ENCODE measurements at regions not wholly inside any gene's neighbourhood (a gene's known extent, or its start where the extent isn't known, plus 50 kb on each side); places are given as distances from the start of the nearest gene placed in this dataset.
"Not testable (repeated sequence)": the region's sequence is repeated elsewhere in the genome, so short reads cannot be mapped to it uniquely, and the experiment has no call there.

DNA sequence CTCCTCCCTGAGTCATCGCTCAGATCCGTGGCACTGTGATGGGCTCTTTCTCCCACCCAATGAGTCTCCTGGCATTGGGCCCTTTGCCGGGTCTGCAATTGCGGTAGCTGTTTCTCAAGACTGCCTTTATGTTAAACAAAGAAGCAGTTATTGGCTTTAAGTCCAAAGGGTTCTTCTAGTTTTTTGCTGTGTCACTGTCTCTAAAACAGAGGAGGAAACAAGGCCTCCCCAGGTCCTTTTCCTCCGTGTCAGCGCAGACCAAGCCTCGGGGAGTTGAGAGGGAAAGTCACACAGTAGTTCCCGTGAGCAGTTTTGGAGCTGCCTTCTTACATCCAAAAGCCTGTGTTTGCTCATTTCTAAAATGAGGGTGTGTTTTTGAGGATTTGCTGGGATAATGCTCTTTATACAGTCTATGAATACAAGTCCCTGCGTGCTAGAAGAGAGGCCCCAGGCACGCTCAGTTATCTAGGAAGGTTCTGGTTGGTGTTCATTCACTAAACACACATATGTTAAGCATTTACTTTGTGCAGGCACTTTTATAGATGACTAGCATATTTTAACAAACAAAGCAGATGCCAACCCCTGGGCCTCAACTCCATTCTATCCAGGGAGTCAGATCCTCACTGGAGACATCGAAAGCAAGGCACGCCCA lies 126.0 kb upstream of the PZP start:
- TF ChIP-seq, protein P1, sequence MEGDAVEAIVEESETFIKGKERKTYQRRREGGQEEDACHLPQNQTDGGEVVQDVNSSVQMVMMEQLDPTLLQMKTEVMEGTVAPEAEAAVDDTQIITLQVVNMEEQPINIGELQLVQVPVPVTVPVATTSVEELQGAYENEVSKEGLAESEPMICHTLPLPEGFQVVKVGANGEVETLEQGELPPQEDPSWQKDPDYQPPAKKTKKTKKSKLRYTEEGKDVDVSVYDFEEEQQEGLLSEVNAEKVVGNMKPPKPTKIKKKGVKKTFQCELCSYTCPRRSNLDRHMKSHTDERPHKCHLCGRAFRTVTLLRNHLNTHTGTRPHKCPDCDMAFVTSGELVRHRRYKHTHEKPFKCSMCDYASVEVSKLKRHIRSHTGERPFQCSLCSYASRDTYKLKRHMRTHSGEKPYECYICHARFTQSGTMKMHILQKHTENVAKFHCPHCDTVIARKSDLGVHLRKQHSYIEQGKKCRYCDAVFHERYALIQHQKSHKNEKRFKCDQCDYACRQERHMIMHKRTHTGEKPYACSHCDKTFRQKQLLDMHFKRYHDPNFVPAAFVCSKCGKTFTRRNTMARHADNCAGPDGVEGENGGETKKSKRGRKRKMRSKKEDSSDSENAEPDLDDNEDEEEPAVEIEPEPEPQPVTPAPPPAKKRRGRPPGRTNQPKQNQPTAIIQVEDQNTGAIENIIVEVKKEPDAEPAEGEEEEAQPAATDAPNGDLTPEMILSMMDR (IDR thresholded peaks at IDR 0.05; ENCODE audit: low read depth, low read length, missing control alignments): no peak
- no peak for DNase-seq (ENCODE audit: extremely low read depth, low read depth)
- no peak overlapping the region for H3K4me3 ChIP-seq (replicated peaks; ENCODE audit: low read depth, low read length)

DNA sequence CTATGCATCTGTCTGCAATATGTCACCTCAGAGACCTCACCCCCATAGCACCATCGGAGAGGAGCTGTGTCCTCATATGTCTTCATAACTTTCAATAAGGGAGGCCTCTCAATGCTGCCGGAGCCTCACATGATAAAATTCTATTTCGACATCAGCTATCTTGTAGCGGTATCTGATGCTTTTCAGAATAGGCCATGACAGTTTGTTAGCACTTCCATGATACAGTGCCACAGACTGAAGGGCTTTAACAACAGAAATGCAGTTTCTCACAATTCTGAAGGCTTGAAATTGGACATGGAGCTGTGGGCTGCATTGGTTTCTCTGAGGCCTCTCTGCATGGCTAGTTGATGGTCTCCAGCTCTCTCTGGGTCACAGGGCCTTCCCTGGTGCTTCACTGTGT lies 125.0 kb upstream of the PZP start:
- DNase-seq (ENCODE audit: extremely low read depth, low read depth): no peak
- H3K4me3 ChIP-seq (replicated peaks; ENCODE audit: low read depth, low read length): no peak overlapping the region
- TF ChIP-seq, protein P1 (IDR thresholded peaks at IDR 0.05; ENCODE audit: low read depth, low read length, missing control alignments): no peak

DNA sequence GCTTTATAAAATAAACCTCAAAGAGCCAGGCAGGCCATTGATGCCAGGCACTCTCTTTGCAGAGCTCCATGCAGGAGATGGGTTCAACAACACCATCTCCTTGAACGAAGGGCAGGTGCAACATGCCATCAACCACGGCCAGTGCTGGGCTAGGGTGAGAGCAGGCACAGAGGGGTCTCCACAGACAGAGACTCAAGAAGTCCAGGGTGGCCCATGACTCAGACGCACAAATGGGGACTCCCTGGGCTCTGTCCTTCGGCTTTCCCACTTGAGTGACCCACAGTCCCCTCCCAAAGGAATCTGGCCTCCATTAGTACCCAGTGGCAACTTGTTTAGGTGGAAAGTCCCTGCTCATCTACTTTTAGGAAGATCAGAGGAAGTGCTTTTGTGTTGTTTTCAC lies 124.4 kb upstream of the PZP start:
- no peak for DNase-seq (ENCODE audit: extremely low read depth, low read depth)
- TF ChIP-seq, protein P1 (IDR thresholded peaks at IDR 0.05; ENCODE audit: low read depth, low read length, missing control alignments): no peak

DNA sequence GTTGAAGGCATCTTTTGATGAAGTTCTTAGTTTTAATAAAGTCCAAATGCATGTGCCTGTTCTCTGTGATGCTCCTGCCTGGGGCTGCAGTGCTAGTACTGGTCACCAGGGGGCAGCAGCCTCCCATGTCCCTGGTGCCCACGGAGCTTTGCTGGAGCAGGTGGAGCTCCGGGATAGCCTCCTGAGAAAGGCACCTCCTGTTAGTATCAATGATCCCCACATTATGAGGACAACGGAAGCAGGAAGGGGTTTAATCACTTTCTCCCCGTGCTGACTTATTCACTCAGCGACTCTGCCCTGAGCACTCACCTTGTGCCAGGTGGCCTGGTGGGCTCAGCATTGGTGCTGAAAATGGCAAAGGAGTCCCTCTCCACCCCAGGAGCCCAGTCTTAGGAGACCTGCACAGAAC lies 123.0 kb upstream of the PZP start:
- no peak for DNase-seq (ENCODE audit: extremely low read depth, low read depth)
- TF ChIP-seq, protein P1 (IDR thresholded peaks at IDR 0.05; ENCODE audit: low read depth, low read length, missing control alignments): peak; percentile 100
- H3K4me3 ChIP-seq (replicated peaks; ENCODE audit: low read depth, low read length): no peak overlapping the region

More for the DNA sequence above, 124.4 kb upstream of the PZP start:
- H3K4me3 ChIP-seq (replicated peaks; ENCODE audit: low read depth, low read length): no peak overlapping the region

DNA sequence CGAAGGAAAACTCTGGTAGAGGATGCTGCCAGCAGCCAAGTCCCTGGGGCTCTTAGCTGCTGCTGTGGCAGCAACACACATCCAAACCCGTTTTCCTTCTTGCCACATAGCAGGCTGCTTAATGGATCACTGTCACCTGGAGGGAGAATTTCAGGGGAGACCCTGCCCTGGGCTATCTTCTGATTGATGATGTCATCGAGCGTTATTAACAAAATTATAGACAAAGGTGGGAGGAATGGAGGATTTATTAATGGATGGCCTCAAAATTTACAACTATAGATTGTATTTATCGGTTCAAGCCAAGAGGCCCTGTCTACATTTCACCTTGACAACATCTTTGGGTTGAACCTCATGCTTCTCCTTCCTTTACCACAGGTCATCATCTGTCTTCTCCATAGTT lies 120.8 kb upstream of the PZP start:
- TF ChIP-seq, protein P1 (IDR thresholded peaks at IDR 0.05; ENCODE audit: low read depth, low read length, missing control alignments): no peak
- DNase-seq (ENCODE audit: extremely low read depth, low read depth): no peak
- no peak overlapping the region for H3K4me3 ChIP-seq (replicated peaks; ENCODE audit: low read depth, low read length)

DNA sequence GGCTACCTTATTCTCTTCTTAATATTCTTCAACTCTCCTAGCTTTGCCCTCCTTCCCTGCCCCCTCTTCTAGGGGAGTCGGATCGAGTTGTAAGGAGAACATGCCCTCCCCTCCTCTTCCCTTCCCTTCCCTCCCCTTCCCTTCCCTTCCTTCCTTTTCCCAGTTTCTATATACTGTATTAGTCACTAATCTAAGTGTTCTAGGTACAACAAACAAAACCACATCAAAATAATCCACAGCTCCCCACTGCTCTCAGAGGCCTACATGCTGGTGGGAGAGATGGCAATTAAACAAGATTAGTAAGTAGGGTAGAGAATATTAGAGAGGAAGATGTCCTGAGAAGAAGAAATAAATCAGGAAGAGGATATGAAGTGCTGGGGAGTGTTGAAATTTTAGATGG lies 119.9 kb upstream of the PZP start:
- no peak for DNase-seq (ENCODE audit: extremely low read depth, low read depth)
- H3K4me3 ChIP-seq (replicated peaks; ENCODE audit: low read depth, low read length): no peak overlapping the region
- TF ChIP-seq, protein P1 (IDR thresholded peaks at IDR 0.05; ENCODE audit: low read depth, low read length, missing control alignments): no peak

DNA sequence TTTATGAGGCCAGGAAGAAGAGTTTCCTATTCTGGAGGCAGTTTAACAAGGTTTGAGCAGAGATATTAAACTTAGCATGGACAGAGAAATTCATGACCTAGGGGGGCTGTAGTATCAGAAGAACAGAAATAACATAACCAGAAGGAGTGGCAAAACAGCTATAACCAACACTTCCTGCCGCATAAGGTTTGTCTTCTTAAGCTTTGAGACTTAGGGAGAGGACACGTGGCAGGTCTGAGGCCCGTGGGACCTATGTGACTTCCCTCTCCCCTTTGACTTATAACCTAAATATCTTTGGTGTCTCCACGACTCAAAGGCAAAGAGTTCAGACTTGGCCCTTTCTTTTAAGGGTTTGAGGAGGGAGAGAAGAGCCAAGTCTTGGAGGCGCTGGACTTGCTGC lies 119.1 kb upstream of the PZP start:
- no peak overlapping the region for H3K4me3 ChIP-seq (replicated peaks; ENCODE audit: low read depth, low read length)
- no peak for DNase-seq (ENCODE audit: extremely low read depth, low read depth)
- TF ChIP-seq, protein P1 (IDR thresholded peaks at IDR 0.05; ENCODE audit: low read depth, low read length, missing control alignments): no peak

DNA sequence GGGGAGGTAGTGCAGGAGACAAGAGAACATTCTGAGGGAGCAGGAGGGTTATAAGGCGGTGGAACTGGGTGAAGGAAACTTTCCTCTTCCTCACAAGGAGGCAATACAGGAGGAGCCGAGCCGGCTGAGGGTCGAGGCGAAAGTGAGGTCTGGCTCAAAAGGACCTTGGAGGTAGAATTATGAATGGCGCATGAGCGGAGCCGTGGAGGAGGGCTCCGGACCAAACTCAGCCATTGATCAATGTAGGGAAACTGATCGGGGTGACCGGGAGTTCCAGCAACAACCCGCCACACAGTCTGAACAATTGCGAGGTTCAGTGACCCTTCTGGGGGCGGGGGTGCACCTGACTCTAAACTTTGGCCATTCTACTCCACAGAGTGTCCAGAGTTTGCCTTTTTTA lies 118.7 kb upstream of the PZP start:
- DNase-seq (ENCODE audit: extremely low read depth, low read depth): not testable (repeated sequence)

More for the DNA sequence above, 118.7 kb upstream of the PZP start:
- not testable (repeated sequence) for H3K4me3 ChIP-seq (replicated peaks; ENCODE audit: low read depth, low read length)
